ENCODE measurements at regions not wholly inside any gene's neighbourhood (a gene's known extent, or its start where the extent isn't known, plus 50 kb on each side); places are given as distances from the start of the nearest gene placed in this dataset.

DNA sequence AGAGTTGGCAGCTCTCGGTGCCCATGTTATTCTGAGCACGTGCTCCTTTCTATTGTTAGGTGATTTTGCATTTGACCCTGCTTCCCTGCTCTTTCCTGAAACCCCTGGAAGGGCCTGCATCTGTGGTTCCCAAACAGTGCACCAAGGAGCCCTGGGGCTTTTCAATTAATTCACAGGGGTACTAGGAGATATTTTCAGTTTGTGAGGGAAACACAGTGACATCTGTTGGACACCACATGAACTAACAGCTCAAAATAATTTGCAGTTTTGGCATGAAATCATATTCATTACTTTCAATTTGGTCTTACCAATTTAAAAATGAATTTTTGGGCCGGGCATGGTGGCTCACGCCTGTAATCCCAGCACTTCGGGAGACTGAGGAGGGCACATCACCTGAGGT is 156.6 kb downstream of the GATB start:
- peak; percentile 25 for DNase-seq (ENCODE audit: low read depth)

DNA sequence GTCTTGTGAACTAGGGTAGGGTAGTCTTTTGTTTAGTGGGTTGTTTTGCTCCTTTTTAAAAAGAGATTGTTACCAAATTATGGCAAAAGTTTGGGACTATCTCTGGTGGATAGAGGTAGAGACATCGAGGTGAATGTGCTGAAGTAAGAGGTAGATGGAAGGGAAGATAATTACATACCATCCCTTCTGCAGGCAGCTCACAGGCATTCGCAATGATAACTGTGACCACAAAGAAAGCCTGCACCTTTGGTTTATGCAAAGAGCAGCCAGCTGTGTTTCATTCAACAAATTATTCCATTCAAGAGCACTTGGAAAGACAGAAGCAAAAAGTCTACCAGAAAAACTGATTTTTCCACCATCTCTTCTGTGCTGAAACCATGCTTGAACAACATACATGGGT is 155.6 kb downstream of the GATB start:
- no peak for DNase-seq (ENCODE audit: low read depth)

DNA sequence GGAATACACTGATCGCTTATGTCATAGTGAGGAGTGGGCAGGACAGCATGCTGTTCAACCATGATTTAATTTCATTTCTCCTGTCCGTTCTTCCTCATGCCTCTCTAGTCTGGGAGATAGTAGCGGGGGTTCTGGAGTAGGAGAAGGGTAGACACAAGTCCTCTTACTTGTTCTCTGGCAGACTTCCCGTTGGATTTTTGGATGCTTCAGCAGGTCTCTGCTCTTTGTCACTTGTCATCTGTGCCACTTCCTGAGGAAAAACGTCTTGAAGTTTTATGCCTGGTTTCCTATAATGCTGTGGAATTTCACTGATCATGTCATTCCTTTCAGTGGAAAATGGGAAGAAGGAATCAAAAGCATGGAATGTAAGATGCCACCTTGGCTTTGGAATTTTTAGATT is 154.7 kb downstream of the GATB start:
- DNase-seq (ENCODE audit: low read depth), result no peak

DNA sequence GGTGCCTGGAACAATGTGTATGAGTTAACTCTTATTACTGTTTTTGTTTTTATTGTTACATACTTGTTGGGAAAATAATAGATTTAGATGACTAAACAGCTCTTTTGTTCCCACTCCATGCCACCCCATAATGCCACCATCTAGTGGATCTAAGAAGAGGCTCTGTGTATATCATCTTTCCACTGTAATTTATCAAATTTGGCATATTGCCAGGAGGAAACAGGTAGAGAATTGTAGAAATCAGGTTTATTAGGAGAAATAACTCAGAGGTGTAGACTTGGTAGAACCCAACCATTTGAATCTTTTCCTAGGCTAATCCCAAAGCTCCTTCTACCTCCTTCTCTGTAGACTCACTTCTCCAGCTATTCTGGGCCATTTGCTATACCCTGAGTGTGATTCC is 150.6 kb downstream of the GATB start:
- no peak for DNase-seq (ENCODE audit: low read depth)

DNA sequence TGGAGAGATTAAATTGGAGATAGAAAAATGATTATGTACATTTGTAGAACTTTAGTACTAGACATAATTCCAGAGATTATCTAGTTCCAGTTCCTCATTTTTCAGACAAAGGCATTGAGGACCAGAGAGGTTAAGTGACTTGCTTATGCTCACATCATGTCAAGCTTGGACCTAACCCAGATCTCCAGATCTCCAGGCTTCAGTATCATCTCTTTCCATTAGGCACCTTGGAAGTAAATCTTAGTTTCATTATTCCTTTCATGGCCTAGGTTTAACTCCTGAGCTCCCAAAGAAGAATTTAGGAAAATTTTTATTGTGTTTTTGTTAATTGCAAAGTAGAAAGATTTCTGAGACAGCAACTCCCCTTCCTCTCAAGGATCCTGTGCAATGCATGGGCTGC is 148.8 kb downstream of the GATB start:
- DNase-seq (ENCODE audit: low read depth), result no peak

DNA sequence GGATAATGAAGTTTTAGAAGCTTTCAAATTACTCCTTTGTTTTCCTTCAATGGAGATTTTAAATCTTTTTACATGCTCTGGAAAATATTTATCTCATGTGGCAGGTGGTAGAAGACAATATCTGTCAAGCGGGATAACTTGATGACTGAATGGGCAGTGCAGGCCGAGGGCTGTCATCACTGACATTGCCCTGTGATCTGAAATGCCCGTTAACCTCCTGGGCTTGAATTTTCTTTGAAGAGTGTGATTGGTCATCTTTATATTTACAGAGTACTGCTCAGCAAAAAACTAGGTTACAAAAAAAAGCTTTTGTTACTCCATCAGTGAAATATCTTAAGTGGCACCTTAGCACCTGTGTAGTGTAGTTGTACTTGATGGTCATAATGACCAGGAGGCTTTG is 147.5 kb downstream of the GATB start:
- DNase-seq (ENCODE audit: low read depth), result no peak

DNA sequence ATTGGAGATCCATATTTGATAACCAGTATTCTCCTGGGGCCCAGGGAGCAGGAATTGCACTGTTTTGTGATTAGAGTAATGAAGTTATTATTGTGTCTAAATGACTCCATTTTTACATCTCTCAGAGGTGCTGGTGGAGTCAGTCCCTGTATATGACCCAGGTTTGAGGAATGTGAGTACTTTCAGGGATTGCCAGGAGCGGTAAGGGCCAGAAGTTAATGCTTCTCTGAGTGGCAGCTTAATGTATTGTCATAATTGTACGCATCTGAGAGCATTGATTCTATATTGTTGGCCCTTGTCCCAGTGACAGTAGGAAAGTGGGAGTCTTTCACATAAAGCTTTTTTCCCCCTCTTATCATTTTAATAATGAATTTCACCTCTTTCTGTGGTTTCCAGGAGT is 146.2 kb downstream of the GATB start:
- no peak for DNase-seq (ENCODE audit: low read depth)

DNA sequence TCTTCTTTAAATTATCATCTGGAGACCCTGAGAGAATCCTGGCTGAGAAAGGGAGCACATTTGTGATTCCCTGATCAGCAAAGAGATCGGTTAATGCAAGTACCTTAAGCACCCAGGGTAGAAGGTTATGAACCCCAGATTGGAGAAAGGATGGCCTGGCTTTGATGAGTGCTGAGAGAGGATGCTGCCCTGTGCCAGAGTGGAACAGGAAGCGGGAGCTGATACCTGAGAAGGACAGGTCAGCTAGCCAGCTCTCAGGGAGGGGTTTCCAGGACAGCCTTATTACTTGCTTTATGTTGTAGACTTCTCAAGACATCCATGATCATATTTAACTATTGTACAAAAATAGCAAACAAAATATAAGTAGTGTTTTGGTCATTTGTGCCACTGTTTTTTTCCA is 141.9 kb downstream of the GATB start:
- no peak for DNase-seq (ENCODE audit: low read depth)

DNA sequence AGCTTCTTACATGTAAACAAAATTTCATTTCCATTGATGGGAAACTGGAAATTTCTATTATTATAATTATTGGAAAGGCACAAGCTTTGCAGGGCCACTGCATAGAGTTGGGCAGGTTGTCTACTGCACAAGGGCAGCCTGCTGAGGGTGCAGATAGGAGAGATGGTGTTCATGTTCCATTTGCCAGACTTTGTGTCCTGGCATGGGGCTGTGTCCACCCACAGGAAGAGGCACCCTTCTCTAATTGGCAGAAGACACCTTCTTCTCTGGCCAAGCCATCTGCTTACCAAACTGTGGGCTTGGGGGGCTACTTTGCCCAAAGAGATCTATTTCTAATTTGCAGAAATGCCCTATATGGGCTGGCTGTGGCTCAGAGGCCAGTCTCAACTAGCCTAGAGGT is 140.7 kb downstream of the GATB start:
- DNase-seq (ENCODE audit: low read depth), result no peak
